ENCODE measurements at regions not wholly inside any gene's neighbourhood (a gene's known extent, or its start where the extent isn't known, plus 50 kb on each side); places are given as distances from the start of the nearest gene placed in this dataset.

DNA sequence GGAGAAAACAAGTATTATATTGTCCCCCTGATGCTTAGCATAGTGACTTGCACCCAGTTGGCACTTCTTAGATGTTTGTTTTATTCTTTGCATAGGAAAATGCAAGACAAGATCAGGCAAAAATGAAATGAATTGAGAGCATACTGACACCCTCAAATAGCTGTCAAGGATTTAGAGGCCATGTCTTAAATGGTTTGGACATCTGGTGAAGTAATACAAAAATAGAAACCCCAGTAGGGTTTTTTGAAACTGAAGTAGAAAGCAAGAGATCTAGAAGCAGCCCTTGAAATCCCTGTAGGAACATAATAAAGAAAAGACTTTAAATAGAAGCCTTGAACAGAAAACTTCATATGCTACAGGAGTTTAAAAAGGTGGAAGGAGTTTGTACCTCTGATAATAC, 174.3 kb downstream of the ANXA1 start:
- TF ChIP-seq CTCF (IDR thresholded peaks at IDR 0.05; ENCODE audit: low read depth, low read length, poor library complexity, severe bottlenecking) (no peak), EZH2phosphoT487 (IDR thresholded peaks at IDR 0.05; ENCODE audit: borderline replicate concordance, low read length) (no peak)

Data from DOHH2 (cell line).